WERI-Rb-1 (cell line): ENCODE measurements at regions not wholly inside any gene's neighbourhood (a gene's known extent, or its start where the extent isn't known, plus 50 kb on each side); places are given as distances from the start of the nearest gene placed in this dataset.

Source experiments
- DNase-seq: peaks from one replicate; pipeline ENCODE4 v3.0.0-alpha.2; 2020
- H3K27ac ChIP-seq: fragments of 250-450 bp; sonication (Bioruptor Pico); 2 replicates; pipeline ENCODE4 v1.5.1; 2020; ENCODE audit warnings: mild to moderate bottlenecking, moderate library complexity
- H3K27me3 ChIP-seq: fragments of 250-450 bp; sonication (Bioruptor Pico); 2 replicates; pipeline ENCODE4 v1.5.1; 2021; ENCODE audit warnings: mild to moderate bottlenecking, low read depth, moderate library complexity; ENCODE audit not compliant: insufficient read depth, severe bottlenecking
- H3K36me3 ChIP-seq: fragments of 250-450 bp; sonication (Bioruptor Pico); 2 replicates; pipeline ENCODE4 v1.5.1; 2020; ENCODE audit warnings: mild to moderate bottlenecking, moderate library complexity
- H3K4me3 ChIP-seq: 2 replicates; pipeline ENCODE4 v1.5.1; 2011; ENCODE audit warnings: low read depth, mild to moderate bottlenecking, control low read depth, low read length
- H3K9me3 ChIP-seq: fragments of 250-450 bp; sonication (Bioruptor Pico); 2 replicates; pipeline ENCODE4 v1.5.1; 2021; ENCODE audit warnings: mild to moderate bottlenecking, moderate library complexity; ENCODE audit not compliant: severe bottlenecking
- TF ChIP-seq, protein P1 (sequence below): IDR thresholded peaks from 2 replicates; pipeline ENCODE4 v1.5.1; 2011; ENCODE audit warnings: low read depth, mild to moderate bottlenecking, control low read depth, inconsistent platforms, low read length

DNA sequence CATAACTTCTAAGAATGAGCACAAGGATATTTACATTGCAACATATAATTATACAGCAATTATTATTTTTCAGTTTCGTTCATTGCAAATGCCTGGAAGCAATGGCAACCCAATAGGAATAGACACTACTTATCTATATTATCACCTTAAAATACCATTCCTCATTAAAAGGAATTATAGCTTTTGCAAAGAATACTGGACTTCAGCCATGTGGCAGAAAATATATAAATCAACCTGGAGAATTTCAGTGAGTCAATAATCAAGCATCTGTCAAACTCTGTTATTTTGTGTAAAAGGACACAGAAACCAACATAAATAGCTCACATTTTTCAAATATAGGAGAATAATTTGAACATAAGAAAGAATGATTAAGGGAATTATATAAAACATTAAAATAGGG, 96.1 kb upstream of the SEMA3C start:
- no peaks in the 10 kb centered on the region for H3K36me3 ChIP-seq
- no peak for DNase-seq
- H3K27me3 ChIP-seq: no peaks in the 10 kb centered on the region
- no peaks in the 10 kb centered on the region for H3K9me3 ChIP-seq
- no peak overlapping the region for H3K4me3 ChIP-seq
- no peak overlapping the region for H3K27ac ChIP-seq
- TF ChIP-seq, protein P1, sequence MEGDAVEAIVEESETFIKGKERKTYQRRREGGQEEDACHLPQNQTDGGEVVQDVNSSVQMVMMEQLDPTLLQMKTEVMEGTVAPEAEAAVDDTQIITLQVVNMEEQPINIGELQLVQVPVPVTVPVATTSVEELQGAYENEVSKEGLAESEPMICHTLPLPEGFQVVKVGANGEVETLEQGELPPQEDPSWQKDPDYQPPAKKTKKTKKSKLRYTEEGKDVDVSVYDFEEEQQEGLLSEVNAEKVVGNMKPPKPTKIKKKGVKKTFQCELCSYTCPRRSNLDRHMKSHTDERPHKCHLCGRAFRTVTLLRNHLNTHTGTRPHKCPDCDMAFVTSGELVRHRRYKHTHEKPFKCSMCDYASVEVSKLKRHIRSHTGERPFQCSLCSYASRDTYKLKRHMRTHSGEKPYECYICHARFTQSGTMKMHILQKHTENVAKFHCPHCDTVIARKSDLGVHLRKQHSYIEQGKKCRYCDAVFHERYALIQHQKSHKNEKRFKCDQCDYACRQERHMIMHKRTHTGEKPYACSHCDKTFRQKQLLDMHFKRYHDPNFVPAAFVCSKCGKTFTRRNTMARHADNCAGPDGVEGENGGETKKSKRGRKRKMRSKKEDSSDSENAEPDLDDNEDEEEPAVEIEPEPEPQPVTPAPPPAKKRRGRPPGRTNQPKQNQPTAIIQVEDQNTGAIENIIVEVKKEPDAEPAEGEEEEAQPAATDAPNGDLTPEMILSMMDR: no peak

DNA sequence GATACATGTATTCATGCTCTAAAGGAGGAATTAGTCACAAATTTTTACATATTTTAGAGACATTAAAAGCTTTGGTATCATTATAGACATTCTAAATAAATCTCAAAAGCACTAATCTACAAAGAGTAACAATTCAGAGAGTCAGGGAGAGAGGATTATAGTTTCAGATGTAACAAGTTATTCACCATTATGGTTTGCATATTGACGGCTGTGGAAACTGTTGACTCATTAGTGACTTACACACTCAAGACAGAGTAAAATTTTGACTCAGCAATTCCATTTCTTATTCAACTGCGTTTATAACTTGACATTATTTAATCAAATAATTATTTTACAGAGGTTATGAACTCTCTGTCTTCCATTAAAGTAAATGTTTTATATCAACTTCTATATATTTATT, 95.4 kb upstream of the SEMA3C start:
- Histone ChIP-seq H3K27me3 (no peaks in the 10 kb centered on the region), H3K4me3 (no peak overlapping the region), H3K36me3 (no peaks in the 10 kb centered on the region), H3K9me3 (no peaks in the 10 kb centered on the region), H3K27ac (no peak overlapping the region)
- DNase-seq: no peak
- TF ChIP-seq, protein P1: no peak

DNA sequence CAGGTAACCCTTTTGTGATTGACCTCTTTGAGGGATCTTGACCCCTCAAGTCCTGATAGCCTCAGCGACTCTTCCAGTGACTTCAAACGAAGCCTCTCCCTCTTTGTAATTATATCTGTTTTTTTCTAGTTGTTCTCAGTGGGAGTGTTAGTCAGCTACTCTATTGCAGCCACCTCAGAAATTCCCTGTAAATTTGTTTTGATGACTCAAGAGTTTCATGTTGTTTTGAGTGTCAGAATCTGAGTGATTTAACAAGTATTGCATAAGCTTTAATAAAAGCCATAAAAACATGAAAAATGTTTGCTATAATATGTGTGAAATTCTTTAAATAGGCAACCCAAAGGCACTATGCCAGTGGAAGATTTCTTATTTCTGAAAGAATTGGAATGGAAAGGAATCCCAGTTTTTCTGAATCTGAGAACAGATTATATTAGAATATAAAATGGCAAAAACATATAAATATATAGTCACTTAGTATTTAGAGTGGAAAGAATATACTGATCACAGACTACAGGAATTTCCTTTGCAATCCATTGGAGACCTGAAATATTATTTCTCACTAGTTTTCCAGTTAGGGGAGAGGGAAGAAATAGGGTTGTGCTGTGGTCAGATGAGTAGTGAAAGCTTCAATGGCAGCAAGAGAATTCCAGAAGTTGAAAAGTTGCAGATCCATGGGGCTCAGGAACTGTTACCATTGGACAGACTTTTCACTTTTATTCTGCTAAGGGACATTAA, 94.4 kb upstream of the SEMA3C start:
- Histone ChIP-seq H3K36me3 (no peaks in the 10 kb centered on the region), H3K9me3 (no peaks in the 10 kb centered on the region), H3K27ac (no peak overlapping the region), H3K4me3 (no peak overlapping the region), H3K27me3 (no peaks in the 10 kb centered on the region)
- TF ChIP-seq, protein P1: no peak
- no peak for DNase-seq

DNA sequence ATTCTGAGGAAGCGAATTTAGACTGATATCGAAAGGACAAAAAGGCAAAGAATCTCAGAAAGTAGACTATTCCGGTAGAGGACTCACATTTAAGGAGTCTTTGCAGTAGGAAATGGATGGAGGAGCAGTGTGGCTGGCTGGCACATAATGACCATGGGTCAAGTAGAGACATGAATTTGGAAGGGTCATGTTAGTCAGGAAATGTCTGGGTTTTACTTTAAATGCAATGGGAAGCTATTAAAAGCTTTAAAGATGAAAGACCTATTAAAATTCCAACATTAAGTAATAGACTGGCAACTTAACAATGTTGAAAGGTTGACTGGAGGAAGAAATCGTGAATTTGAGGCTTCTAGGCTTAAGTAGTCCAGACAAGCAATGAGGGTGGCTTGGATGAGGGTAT, 90.0 kb upstream of the SEMA3C start:
- Histone ChIP-seq H3K27me3 (no peaks in the 10 kb centered on the region), H3K9me3 (no peaks in the 10 kb centered on the region), H3K27ac (no peak overlapping the region), H3K36me3 (no peaks in the 10 kb centered on the region), H3K4me3 (no peak overlapping the region)
- TF ChIP-seq, protein P1: no peak
- no peak for DNase-seq

DNA sequence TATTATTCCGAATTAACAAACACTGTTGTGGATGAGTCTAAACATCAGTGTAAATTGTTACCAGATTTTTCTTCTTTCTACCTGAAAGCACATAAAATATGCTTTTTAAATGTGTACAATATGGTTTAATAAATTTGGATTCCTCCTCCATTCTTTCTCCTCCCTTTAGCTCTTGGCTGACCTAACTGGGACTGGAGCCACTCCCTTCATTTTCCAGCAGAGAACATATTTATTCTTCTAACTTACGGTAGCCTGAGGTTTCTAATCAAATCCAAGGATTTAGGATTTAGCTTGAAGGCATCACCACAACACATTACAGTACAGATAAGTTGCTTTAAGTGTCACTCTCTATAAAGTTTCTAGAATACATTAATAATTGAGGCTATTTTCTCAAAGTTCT, 88.2 kb upstream of the SEMA3C start:
- Histone ChIP-seq H3K9me3 (no peaks in the 10 kb centered on the region), H3K36me3 (no peaks in the 10 kb centered on the region), H3K27me3 (no peaks in the 10 kb centered on the region), H3K27ac (no peak overlapping the region), H3K4me3 (no peak overlapping the region)
- TF ChIP-seq, protein P1: no peak
- DNase-seq: no peak

DNA sequence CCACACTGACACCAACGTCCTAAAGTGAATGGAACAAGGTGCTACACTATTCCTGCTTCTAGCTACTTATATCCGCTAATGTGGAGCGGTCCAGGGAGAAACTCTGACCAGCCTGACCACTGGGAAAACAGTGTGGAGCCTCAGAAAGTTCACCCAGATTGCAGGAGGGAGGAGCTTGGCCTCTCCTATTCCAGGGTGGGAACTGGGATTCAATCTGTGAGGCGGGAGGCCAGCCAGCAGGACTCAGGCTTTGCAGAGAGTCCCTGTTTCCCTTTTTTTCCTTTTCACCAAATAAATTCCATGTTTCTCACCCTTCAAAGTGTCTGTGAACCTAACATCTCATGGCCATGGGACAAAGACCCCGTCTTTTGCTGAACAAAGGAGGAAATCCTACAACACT, 86.4 kb upstream of the SEMA3C start:
- no peak for DNase-seq
- TF ChIP-seq, protein P1: no peak
- Histone ChIP-seq H3K27ac (no peak overlapping the region), H3K9me3 (no peaks in the 10 kb centered on the region), H3K27me3 (no peaks in the 10 kb centered on the region), H3K36me3 (no peaks in the 10 kb centered on the region), H3K4me3 (no peak overlapping the region)
